ENCODE measurements at regions not wholly inside any gene's neighbourhood (a gene's known extent, or its start where the extent isn't known, plus 50 kb on each side); places are given as distances from the start of the nearest gene placed in this dataset.

DNA sequence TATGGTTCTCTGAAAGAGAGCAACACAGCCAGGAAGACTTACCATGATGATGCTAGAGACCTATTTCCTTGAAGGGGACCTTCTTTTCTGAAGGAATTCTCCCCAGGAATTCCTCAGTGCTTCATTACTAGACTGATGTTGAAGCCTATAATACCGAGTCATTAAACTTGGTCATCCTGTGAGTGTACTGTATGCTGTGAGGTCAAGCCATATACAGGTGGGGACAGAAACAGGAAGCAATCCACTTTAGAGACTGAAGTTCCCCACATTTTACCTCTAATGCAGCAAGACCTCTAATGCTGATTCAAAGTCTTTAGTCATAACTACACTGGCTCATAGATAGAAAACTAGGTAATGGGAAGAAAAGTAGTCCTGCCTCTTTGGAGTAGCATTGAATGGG is 77.1 kb upstream of the RASEF start:
- Histone ChIP-seq H3K79me2 (ENCODE audit: control insufficient read depth, insufficient read depth, low read length) (no peaks in the 10 kb centered on the region), H3K9ac (ENCODE audit: control insufficient read depth, insufficient read depth, low read length) (no peak overlapping the region), H3K36me3 (ENCODE audit: control insufficient read depth in 2 of 2, insufficient read depth in 2 of 2, low read length in 1 of 2) (no peaks in the 10 kb centered on the region), H3K4me1 (ENCODE audit: control insufficient read depth, insufficient read depth, low read length) (no peaks in the 10 kb centered on the region), H3K9me3 (replicated peaks; ENCODE audit: control insufficient read depth, insufficient read depth, low read length) (no peaks in the 10 kb centered on the region), H3K27me3 (replicated peaks in 1 of 2; ENCODE audit: control insufficient read depth in 2 of 2, insufficient read depth in 2 of 2, low read length in 1 of 2) (no peaks in the 10 kb centered on the region), H4K20me1 (ENCODE audit: control insufficient read depth, insufficient read depth) (no peaks in the 10 kb centered on the region), H2AFZ (ENCODE audit: control insufficient read depth, low read depth, low read length) (no peak overlapping the region), H3K27ac (ENCODE audit: control insufficient read depth, insufficient read depth) (no peak overlapping the region), H3K4me2 (ENCODE audit: control insufficient read depth, insufficient read depth) (no peak overlapping the region), H3K4me3 (no peak overlapping the region)
- no peak for DNase-seq (ENCODE audit: low read depth, low spot score)
- ChIA-PET RAD21 (ENCODE audit: unreplicated experiment) (no interaction called here), SMC1A (ENCODE audit: uncharacterized antibody, unreplicated experiment) (no interaction called here), CTCF (no interaction called here), POLR2A (no interaction called here)
- no peak for TF ChIP-seq TARDBP (IDR thresholded peaks at IDR 0.05; ENCODE audit: borderline replicate concordance)
- no peak for TF ChIP-seq LARP7 (IDR thresholded peaks at IDR 0.05)
- TF ChIP-seq ESRRA (IDR thresholded peaks at IDR 0.05; ENCODE audit: low read length), result no peak
- no peak for TF ChIP-seq CHD2 (IDR thresholded peaks at IDR 0.05; ENCODE audit: borderline replicate concordance, low read depth, low read length)
- 0% methylated on average over 1 of the region's 1 CpG for WGBS (ENCODE audit: insufficient coverage, insufficient replicate concordance, low lambda C conversion rate, missing lambda C conversion rate)
- no TSS peak for BruUV-seq (replicated peaks)
- no peak for ATAC-seq
- FAIRE-seq, result no peak
- in situ Hi-C loops (cut with MboI), result no loop called here
- intact Hi-C loops (cut with micrococcal nuclease; ENCODE audit: unreplicated experiment), result no loop called here

DNA sequence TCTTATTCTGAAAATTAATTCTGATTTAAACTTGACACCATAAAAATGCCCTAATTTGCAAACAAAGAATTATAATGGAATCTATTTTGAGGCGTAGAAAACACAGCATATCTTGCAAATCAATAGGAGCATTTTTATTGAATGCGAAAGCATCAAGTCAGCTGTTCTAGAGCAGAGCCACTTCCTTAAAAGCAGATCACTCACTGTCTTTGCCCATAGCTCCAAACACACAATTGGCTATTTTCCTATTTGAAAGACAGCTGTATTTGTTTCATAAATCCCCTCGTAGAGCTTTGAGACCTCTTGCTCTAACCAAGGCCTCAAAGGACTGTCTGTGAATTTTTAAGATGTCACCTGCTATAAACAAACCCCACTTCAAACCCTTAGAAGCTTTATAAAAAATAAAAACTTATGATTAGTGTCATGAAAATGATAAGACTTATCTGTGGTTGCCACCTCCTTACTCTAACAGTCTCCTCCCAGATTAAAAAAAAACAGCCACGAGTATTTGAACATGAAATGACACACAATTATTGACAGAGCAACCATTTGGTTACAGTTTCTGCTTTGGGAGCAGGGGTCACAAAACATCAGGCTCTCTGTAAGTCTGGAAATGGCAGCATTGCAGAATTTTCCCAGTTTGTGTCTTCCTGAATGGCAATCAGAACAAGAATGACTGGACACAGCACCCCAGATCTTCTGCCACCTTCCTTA is 75.6 kb upstream of the RASEF start:
- no peak for ATAC-seq
- Histone ChIP-seq H3K36me3 (ENCODE audit: control insufficient read depth in 2 of 2, insufficient read depth in 2 of 2, low read length in 1 of 2) (no peaks in the 10 kb centered on the region), H3K27ac (ENCODE audit: control insufficient read depth, insufficient read depth) (no peak overlapping the region), H3K9me3 (replicated peaks; ENCODE audit: control insufficient read depth, insufficient read depth, low read length) (no peaks in the 10 kb centered on the region), H3K79me2 (ENCODE audit: control insufficient read depth, insufficient read depth, low read length) (no peaks in the 10 kb centered on the region), H4K20me1 (ENCODE audit: control insufficient read depth, insufficient read depth) (no peaks in the 10 kb centered on the region), H2AFZ (ENCODE audit: control insufficient read depth, low read depth, low read length) (no peak overlapping the region), H3K4me2 (ENCODE audit: control insufficient read depth, insufficient read depth) (no peak overlapping the region), H3K4me1 (ENCODE audit: control insufficient read depth, insufficient read depth, low read length) (no peaks in the 10 kb centered on the region), H3K27me3 (replicated peaks in 1 of 2; ENCODE audit: control insufficient read depth in 2 of 2, insufficient read depth in 2 of 2, low read length in 1 of 2) (no peaks in the 10 kb centered on the region), H3K9ac (ENCODE audit: control insufficient read depth, insufficient read depth, low read length) (no peak overlapping the region), H3K4me3 (no peak overlapping the region)
- FAIRE-seq, result no peak
- ChIA-PET SMC1A (ENCODE audit: uncharacterized antibody, unreplicated experiment) (no interaction called here), RAD21 (ENCODE audit: unreplicated experiment) (no interaction called here), CTCF (interaction anchor here (0.7 kb wide), 2 partner anchors 28 to 1155 kb away, joined by 3 read pairs; no protein-coding TSS in a partner anchor), POLR2A (no interaction called here)
- 0% methylated on average over 4 of the region's 4 CpGs for WGBS (ENCODE audit: insufficient coverage, insufficient replicate concordance, low lambda C conversion rate, missing lambda C conversion rate)
- in situ Hi-C loops (cut with MboI), result no loop called here
- no TSS peak for BruUV-seq (replicated peaks)
- no peak for DNase-seq (ENCODE audit: low read depth, low spot score)
- intact Hi-C loops (cut with micrococcal nuclease; ENCODE audit: unreplicated experiment), result no loop called here
- TF ChIP-seq CBFB (IDR thresholded peaks at IDR 0.05; ENCODE audit: low read depth), result no peak
- no peak for TF ChIP-seq NFYB (IDR thresholded peaks at IDR 0.05; ENCODE audit: insufficient read depth, low read depth, low read length)
- TF ChIP-seq SUPT20H (IDR thresholded peaks at IDR 0.05; ENCODE audit: borderline replicate concordance, control insufficient read depth, low read depth, low read length), result no peak
- TF ChIP-seq, protein P1, sequence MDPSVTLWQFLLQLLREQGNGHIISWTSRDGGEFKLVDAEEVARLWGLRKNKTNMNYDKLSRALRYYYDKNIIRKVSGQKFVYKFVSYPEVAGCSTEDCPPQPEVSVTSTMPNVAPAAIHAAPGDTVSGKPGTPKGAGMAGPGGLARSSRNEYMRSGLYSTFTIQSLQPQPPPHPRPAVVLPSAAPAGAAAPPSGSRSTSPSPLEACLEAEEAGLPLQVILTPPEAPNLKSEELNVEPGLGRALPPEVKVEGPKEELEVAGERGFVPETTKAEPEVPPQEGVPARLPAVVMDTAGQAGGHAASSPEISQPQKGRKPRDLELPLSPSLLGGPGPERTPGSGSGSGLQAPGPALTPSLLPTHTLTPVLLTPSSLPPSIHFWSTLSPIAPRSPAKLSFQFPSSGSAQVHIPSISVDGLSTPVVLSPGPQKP (IDR thresholded peaks at IDR 0.05; ENCODE audit: low read depth, low read length), result no peak
- TF ChIP-seq, protein P2, sequence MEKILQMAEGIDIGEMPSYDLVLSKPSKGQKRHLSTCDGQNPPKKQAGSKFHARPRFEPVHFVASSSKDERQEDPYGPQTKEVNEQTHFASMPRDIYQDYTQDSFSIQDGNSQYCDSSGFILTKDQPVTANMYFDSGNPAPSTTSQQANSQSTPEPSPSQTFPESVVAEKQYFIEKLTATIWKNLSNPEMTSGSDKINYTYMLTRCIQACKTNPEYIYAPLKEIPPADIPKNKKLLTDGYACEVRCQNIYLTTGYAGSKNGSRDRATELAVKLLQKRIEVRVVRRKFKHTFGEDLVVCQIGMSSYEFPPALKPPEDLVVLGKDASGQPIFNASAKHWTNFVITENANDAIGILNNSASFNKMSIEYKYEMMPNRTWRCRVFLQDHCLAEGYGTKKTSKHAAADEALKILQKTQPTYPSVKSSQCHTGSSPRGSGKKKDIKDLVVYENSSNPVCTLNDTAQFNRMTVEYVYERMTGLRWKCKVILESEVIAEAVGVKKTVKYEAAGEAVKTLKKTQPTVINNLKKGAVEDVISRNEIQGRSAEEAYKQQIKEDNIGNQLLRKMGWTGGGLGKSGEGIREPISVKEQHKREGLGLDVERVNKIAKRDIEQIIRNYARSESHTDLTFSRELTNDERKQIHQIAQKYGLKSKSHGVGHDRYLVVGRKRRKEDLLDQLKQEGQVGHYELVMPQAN (conservative IDR thresholded peaks at IDR 0.05), result no peak
- TF ChIP-seq SMAD5 (IDR thresholded peaks at IDR 0.05; ENCODE audit: low read depth), result no peak
- TF ChIP-seq, protein P3, sequence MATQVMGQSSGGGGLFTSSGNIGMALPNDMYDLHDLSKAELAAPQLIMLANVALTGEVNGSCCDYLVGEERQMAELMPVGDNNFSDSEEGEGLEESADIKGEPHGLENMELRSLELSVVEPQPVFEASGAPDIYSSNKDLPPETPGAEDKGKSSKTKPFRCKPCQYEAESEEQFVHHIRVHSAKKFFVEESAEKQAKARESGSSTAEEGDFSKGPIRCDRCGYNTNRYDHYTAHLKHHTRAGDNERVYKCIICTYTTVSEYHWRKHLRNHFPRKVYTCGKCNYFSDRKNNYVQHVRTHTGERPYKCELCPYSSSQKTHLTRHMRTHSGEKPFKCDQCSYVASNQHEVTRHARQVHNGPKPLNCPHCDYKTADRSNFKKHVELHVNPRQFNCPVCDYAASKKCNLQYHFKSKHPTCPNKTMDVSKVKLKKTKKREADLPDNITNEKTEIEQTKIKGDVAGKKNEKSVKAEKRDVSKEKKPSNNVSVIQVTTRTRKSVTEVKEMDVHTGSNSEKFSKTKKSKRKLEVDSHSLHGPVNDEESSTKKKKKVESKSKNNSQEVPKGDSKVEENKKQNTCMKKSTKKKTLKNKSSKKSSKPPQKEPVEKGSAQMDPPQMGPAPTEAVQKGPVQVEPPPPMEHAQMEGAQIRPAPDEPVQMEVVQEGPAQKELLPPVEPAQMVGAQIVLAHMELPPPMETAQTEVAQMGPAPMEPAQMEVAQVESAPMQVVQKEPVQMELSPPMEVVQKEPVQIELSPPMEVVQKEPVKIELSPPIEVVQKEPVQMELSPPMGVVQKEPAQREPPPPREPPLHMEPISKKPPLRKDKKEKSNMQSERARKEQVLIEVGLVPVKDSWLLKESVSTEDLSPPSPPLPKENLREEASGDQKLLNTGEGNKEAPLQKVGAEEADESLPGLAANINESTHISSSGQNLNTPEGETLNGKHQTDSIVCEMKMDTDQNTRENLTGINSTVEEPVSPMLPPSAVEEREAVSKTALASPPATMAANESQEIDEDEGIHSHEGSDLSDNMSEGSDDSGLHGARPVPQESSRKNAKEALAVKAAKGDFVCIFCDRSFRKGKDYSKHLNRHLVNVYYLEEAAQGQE (IDR thresholded peaks at IDR 0.05; ENCODE audit: low read depth, low read length), result no peak

Data from GM12878 (cell line).